GM21367 (cell line): ENCODE measurements at regions not wholly inside any gene's neighbourhood (a gene's known extent, or its start where the extent isn't known, plus 50 kb on each side); places are given as distances from the start of the nearest gene placed in this dataset.
A peak's percentile ranks its signal among the peaks of the same experiment; 100 is the strongest.

Experiments
- ATAC-seq: cut with Tn5 transposase; IDR thresholded peaks from one replicate; pipeline ENCODE4 v1.9.1; 2021; ENCODE audit not compliant: unreplicated experiment

GRCh38 chr5:74200560-74200959 is 440.0 kb downstream of the ENC1 start:
- no peak for ATAC-seq

- no peak for ATAC-seq
Observed at GRCh38 chr5:74199436-74200210, 440.9 kb downstream of the ENC1 start.

- no peak for ATAC-seq
Observed at GRCh38 chr5:74199005-74199404, 441.5 kb downstream of the ENC1 start.

GRCh38 chr5:74198156-74198555 is 442.4 kb downstream of the ENC1 start:
- ATAC-seq: no peak

- ATAC-seq: peak; percentile 74
Observed at GRCh38 chr5:74196233-74196632, 444.3 kb downstream of the ENC1 start.

GRCh38 chr5:74194196-74194595 is 446.3 kb downstream of the ENC1 start:
- no peak for ATAC-seq

GRCh38 chr5:74192606-74193299 is 447.8 kb downstream of the ENC1 start:
- no peak for ATAC-seq

GRCh38 chr5:74188351-74189105 is 452.0 kb downstream of the ENC1 start:
- ATAC-seq: no peak

GRCh38 chr5:74187757-74188156 is 452.8 kb downstream of the ENC1 start:
- ATAC-seq: no peak

- ATAC-seq: no peak
Observed at GRCh38 chr5:74186356-74187315, 453.9 kb downstream of the ENC1 start.

GRCh38 chr5:74185599-74185998 is 454.9 kb downstream of the ENC1 start:
- no peak for ATAC-seq

- ATAC-seq: no peak
Observed at GRCh38 chr5:74184649-74185048, 455.9 kb downstream of the ENC1 start.

- ATAC-seq: no peak
Observed at GRCh38 chr5:74183041-74183440, 457.5 kb downstream of the ENC1 start.

- ATAC-seq: no peak
Observed at GRCh38 chr5:74182603-74183002, 457.9 kb downstream of the ENC1 start.

- no peak for ATAC-seq
Observed at GRCh38 chr5:74179701-74180100, 460.8 kb downstream of the ENC1 start.

GRCh38 chr5:74179179-74179578 is 461.3 kb downstream of the ENC1 start:
- ATAC-seq: no peak

GRCh38 chr5:74177961-74178360 is 462.6 kb downstream of the ENC1 start:
- no peak for ATAC-seq

- ATAC-seq: no peak
Observed at GRCh38 chr5:74174366-74174765, 466.2 kb downstream of the ENC1 start.

GRCh38 chr5:74173665-74174064 is 466.9 kb downstream of the ENC1 start:
- ATAC-seq: no peak

GRCh38 chr5:74173241-74173640 is 467.3 kb downstream of the ENC1 start:
- no peak for ATAC-seq

GRCh38 chr5:74169701-74170100 is 470.8 kb downstream of the ENC1 start:
- ATAC-seq: no peak
